RWPE2 (cell line): ENCODE measurements at regions not wholly inside any gene's neighbourhood (a gene's known extent, or its start where the extent isn't known, plus 50 kb on each side); places are given as distances from the start of the nearest gene placed in this dataset.
"Not testable (repeated sequence)": the region's sequence is repeated elsewhere in the genome, so short reads cannot be mapped to it uniquely, and the experiment has no call there.

ENCODE experiments used
- ATAC-seq: fragments of 200-7000 bp; cut with Tn5 transposase; 3 replicates; pipeline ENCODE4 v1.9.1; 2021; ENCODE audit warnings: low read depth
- DNase-seq: peaks from one replicate; pipeline ENCODE4 v3.0.0-alpha.2; 2020; ENCODE audit warnings: low spot score
- H3K27ac ChIP-seq: fragments of 450-650 bp; 2 replicates; pipeline ENCODE4 v1.5.1; 2017; ENCODE audit warnings: mild to moderate bottlenecking; ENCODE audit not compliant: poor library complexity, severe bottlenecking
- H3K27me3 ChIP-seq: fragments of 250-450 bp; sonication (Bioruptor Pico); 2 replicates; pipeline ENCODE4 v1.5.1; 2021; ENCODE audit warnings: mild to moderate bottlenecking, moderate library complexity; ENCODE audit not compliant: insufficient read depth, poor library complexity, severe bottlenecking
- H3K36me3 ChIP-seq: fragments of 250-450 bp; sonication (Bioruptor Pico); 2 replicates; pipeline ENCODE4 v1.5.1; 2020; ENCODE audit warnings: low read depth, mild to moderate bottlenecking, moderate library complexity
- H3K4me1 ChIP-seq: fragments of 250-450 bp; sonication (Bioruptor Pico); 2 replicates; pipeline ENCODE4 v1.5.1; 2021; ENCODE audit warnings: mild to moderate bottlenecking, moderate library complexity; ENCODE audit not compliant: insufficient read depth, poor library complexity, severe bottlenecking
- H3K4me3 ChIP-seq: fragments of 250-450 bp; sonication (Bioruptor Pico); 2 replicates; pipeline ENCODE4 v1.5.1; 2021; ENCODE audit warnings: mild to moderate bottlenecking, moderate library complexity; ENCODE audit not compliant: severe bottlenecking
- H3K9me3 ChIP-seq: fragments of 250-450 bp; sonication (Bioruptor Pico); 2 replicates; pipeline ENCODE4 v1.5.1; 2021; ENCODE audit warnings: mild to moderate bottlenecking, moderate library complexity; ENCODE audit not compliant: severe bottlenecking
- CTCF ChIP-seq: fragments of 450-650 bp; IDR thresholded peaks from one replicate; pipeline ENCODE4 v1.5.1; 2017; ENCODE audit warnings: mild to moderate bottlenecking, moderate library complexity; ENCODE audit not compliant: poor library complexity, severe bottlenecking

GRCh38 chr5:88034520-88034919 lies 234.1 kb downstream of the TMEM161B start:
- DNase-seq = no peak
- no peak for TF ChIP-seq CTCF
- H3K9me3 ChIP-seq = no peaks in the 10 kb centered on the region
- no peak overlapping the region for H3K4me3 ChIP-seq
- no peak overlapping the region for H3K27ac ChIP-seq
- no peaks in the 10 kb centered on the region for H3K27me3 ChIP-seq
- H3K4me1 ChIP-seq = no peaks in the 10 kb centered on the region
- no peak for ATAC-seq
- H3K36me3 ChIP-seq = no peaks in the 10 kb centered on the region

GRCh38 chr5:88033191-88033590 lies 235.5 kb downstream of the TMEM161B start:
- Histone ChIP-seq H3K9me3 (no peaks in the 10 kb centered on the region), H3K4me1 (no peaks in the 10 kb centered on the region), H3K36me3 (no peaks in the 10 kb centered on the region), H3K27me3 (peaks cover 4% of the 10 kb centered on the region), H3K4me3 (no peak overlapping the region), H3K27ac (no peak overlapping the region)
- no peak for TF ChIP-seq CTCF
- ATAC-seq (no peak), DNase-seq (no peak)

GRCh38 chr5:88029011-88029410 lies 239.6 kb downstream of the TMEM161B start:
- no peaks in the 10 kb centered on the region for H3K36me3 ChIP-seq
- no peak for TF ChIP-seq CTCF
- no peaks in the 10 kb centered on the region for H3K4me1 ChIP-seq
- no peak for ATAC-seq
- no peaks in the 10 kb centered on the region for H3K9me3 ChIP-seq
- H3K4me3 ChIP-seq = no peak overlapping the region
- H3K27me3 ChIP-seq = peaks cover 4% of the 10 kb centered on the region
- DNase-seq = no peak
- no peak overlapping the region for H3K27ac ChIP-seq

GRCh38 chr5:88021141-88021540 lies 247.5 kb downstream of the TMEM161B start:
- no peaks in the 10 kb centered on the region for H3K36me3 ChIP-seq
- no peak overlapping the region for H3K27ac ChIP-seq
- H3K4me3 ChIP-seq = no peak overlapping the region
- DNase-seq = no peak
- H3K4me1 ChIP-seq = no peaks in the 10 kb centered on the region
- TF ChIP-seq CTCF = no peak
- H3K27me3 ChIP-seq = peaks cover 7% of the 10 kb centered on the region
- ATAC-seq = no peak
- no peaks in the 10 kb centered on the region for H3K9me3 ChIP-seq

GRCh38 chr5:88014984-88015383 lies 253.7 kb downstream of the TMEM161B start:
- H3K9me3 ChIP-seq, H3K36me3 ChIP-seq, ATAC-seq, H3K27ac ChIP-seq, DNase-seq, H3K4me1 ChIP-seq, H3K4me3 ChIP-seq: not testable (repeated sequence)
- peaks cover 12% of the 10 kb centered on the region for H3K27me3 ChIP-seq

DNA sequence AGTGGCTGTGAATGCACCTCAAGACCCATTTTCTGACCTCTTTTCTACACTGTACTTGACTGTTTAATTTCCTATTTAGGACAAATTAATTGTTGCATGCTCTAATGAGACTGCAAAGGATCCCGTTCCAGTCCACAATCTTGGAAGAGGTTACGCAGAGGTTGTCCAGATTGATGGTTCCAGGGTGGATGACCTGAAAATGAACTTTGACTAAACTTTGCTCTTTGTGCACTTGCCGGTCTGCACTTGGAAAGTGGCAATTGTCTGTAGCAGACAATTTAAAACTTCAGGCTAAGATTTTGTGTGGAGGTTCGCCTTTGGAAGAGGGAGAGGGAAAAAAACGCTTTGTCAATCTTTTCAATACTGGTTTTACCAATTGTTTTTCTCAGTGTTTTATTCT lies 267.8 kb downstream of the TMEM161B start:
- Histone ChIP-seq H3K36me3 (no peaks in the 10 kb centered on the region), H3K27ac (no peak overlapping the region), H3K4me1 (no peaks in the 10 kb centered on the region), H3K4me3 (no peak overlapping the region), H3K9me3 (no peaks in the 10 kb centered on the region), H3K27me3 (no peaks in the 10 kb centered on the region)
- DNase-seq = no peak
- no peak for ATAC-seq
- TF ChIP-seq CTCF = no peak
